GM18508 (cell line): ENCODE measurements at regions not wholly inside any gene's neighbourhood (a gene's known extent, or its start where the extent isn't known, plus 50 kb on each side); places are given as distances from the start of the nearest gene placed in this dataset.
"Not testable (repeated sequence)": the region's sequence is repeated elsewhere in the genome, so short reads cannot be mapped to it uniquely, and the experiment has no call there.

Experiments
- ATAC-seq: cut with Tn5 transposase; IDR thresholded peaks from one replicate; pipeline ENCODE4 v1.9.1; 2021; ENCODE audit warnings: moderate number of reproducible peaks; ENCODE audit not compliant: insufficient read depth, unreplicated experiment

DNA sequence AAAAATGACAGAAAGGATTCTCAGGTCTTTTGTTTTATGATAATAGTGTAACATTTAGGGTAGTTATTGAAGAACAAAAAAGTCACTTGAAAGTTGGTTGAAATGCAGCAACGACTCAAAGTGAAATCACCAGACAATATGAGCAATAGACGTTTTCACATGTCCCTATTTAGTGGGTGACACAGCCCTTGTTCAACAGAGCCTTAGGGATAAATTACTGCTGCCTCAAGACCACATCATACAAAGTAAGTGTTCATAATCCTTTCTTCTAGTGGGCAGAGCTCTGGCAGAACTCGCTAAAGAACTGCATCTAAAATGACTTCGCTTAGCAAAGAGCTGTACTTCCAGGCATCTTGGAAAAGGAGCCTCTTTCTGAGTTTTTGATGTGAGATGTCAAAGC lies 128.5 kb upstream of the LMNTD1 start:
- no peak for ATAC-seq

DNA sequence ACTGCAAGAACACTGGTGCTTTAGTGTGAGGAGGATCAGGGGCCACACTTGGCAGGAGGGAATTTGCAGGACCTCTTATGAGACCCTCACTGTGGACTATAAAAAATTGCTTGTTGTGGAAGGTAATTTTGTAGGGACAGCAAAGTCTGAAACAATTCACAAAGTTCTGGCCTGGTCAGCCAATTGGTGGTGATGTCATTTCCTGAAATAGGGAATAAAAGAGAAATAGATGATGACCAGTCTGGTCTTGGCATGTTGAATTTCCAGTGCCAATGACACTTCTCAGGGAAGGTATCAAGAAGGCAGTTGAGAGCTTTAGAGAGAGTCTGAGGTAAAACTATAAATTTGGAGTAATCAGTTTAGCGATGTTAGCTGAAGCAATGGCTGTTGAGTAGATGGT lies 129.3 kb upstream of the LMNTD1 start:
- no peak for ATAC-seq

DNA sequence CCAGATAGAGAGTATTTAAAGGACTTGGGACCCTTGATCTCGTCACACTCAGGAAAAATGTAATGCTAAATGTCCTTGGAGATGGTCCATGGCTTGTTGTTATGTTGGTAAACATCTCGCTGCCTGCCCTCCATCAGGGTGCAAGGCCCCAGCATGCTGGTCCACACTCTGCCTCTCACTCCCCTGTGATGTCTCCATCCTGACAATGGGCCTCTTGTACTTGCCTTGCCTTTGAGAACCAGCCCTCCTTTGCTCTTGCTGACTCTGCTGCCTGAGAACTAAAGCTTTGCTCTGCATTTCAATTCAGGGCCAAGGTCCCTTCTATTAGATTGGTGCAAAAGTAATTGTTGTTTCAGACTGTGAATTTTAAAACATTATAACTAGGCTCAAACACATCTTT lies 131.0 kb upstream of the LMNTD1 start:
- ATAC-seq: no peak

DNA sequence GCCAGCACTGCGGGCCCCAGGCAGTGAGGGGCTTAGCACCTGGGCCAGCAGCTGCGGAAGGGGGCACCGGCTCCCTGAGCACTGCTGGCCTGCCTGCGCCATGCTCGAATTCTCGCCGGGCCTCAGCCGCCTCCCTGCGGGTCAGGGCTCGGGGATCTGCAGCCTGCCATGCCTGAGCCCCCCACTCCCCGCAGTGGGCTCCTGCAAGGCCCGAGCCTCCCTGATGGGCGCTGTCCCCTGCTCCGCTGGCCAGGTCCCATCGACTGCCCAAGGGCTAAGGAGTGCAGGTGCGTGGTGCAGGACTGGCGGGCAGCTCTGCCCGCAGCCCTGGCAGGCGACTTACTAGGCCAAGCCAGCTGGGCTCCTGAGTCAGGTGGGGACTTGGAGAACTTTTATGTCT lies 133.3 kb upstream of the LMNTD1 start:
- ATAC-seq: no peak

DNA sequence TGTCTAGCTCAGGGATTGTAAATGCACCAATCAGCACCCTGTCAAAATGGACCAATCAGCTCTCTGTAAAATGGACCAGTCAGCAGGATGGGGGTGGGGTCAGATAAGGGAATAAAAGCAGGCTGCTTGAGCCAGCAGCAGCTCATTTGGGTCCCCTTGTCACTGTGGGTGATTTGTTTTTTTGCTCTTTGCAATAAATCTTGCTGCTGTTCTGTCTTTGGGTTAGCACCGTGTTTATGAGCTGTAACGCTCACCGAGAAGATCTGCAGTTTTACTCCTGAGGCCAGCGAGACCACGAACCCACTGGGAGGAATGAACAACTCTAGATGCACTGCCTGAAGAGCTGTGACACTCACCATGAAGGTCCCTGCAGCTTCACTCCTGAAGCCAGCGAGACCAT lies 134.1 kb upstream of the LMNTD1 start:
- no peak for ATAC-seq

DNA sequence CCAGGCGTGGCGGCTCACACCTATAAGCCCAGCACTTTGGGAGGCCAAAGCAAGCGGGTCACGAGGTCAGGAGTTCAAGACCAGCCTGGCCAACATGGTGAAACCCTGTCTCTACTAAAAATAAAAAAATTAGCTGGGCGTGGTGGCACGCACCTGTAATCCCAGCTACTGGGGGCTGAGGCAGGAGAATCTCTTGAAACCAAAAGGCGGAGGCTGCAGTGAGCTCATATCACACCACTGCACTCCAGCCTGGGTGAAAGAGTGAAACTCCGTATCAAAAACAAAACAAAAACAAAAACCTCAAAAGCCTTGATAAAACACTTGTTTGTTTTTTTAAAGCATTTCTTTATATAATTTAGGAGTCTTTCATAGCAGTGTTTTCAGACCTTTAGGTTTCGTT lies 135.8 kb upstream of the LMNTD1 start:
- ATAC-seq: not testable (repeated sequence)

DNA sequence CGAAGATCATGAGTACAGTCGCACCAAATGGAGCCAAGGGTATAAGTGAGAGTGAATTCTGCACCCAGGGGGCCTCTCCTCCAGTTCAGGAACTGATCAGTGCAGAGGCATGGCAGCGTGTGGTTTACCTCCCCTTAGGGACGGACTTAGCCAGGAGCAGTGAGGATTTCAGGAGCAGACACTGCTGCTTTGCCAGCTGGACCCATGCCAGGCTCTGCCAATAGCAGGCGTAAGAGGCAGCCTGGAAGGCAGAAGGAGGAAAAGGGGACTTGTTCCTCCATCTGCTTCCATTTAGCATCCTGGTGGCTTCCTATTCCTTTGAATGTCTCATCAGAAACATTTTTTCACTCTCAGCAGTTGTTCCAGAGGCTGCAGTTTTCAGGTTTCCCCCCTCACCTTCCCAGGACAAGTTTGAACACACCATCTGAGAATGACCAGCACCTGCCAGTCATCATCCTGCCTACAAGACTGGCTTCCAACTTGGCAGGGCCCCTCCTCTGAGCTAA lies 137.0 kb upstream of the LMNTD1 start:
- ATAC-seq: no peak

DNA sequence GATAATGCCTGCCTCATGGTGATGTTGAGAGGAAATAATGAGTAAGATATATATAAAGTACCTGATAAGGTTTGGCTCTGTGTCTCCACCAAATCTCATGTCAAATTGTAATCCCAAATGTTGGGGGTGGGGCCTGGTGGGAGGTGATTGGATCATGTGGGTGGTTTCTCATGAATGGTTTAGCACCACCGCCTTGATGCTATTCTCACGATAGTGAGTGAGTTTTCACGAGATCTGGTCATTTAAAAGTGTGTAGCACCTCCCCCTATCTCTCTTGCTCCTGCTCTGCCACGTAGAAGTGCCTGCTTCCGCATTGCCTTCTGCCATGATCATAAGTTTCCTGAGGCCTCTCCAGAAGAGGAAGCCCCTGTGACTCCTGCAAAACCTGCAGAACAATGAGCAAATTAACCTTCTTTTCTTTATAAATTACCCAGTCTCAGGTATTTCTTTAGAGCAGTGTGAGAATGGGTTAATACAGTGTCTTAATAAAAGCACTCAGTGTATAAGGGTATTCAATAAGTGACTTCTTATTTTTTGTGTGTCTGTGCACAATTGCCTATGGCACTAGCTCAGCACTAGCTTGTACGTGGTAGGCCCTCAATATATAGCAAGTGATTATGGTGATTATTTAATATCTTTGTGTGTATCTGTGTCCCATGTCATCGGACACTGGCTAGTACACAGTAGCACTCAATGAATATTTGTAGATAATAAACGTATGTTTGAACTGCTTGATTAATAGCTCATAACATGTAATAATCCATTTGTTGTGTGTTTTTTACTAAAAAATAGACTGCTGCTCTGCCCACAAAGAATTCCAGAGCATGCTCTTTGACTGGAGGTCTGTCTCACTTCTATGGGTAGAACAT lies 138.1 kb upstream of the LMNTD1 start:
- no peak for ATAC-seq

DNA sequence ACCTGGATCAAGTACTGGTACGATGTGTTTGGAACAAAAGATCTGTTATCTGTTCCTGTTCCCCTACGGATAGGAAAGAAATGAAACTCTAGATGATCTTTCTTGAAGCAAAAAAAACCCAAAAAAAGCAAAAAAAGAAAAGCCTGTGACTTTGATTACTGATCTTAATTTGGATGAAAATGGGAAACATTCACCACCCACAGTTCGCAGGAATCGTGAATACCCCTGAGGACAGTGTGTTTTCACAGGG lies 138.7 kb upstream of the LMNTD1 start:
- ATAC-seq: no peak

DNA sequence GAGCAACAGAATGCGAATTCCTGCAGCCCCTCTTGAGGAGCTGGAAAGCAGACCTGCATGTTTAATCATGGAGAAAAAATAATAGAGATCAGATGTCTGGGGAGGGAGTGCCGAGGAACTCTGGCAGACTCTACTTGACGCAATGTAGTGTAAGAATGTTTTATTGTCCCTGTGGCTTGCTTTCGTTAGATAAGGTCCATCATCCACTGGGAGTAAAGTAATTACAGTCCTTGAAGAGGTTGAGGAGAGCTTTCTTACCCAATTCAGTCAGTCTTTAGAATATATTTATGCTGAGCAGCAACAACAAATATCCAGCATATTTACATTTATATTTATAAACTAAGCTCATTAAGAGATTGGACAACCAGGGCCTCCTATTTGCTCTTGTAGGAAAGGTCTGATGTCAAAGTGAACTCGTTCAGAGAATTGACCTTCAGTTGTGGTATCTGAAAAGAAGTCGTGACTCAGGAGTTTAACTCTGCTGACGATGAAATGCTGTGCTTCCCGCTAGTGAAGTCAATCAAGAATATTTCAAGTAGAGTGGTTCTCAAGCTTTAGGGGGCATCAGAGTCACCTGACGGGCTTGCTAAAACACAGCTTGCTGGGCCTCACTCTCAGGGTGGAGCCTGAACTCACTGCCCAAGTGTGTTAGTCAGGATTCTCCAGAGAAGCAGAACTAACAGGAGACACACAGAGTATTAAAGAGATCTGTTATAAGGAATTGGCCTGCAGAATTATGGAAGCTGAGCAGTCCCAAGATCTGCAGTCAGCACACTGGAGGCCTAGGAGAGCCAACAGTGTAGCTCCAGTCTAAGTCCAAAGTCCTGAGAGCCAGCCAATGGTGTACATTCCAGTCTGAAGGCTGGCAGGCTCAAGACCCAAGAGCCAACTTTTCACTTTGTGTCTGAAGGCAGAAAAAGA lies 139.3 kb upstream of the LMNTD1 start:
- no peak for ATAC-seq

DNA sequence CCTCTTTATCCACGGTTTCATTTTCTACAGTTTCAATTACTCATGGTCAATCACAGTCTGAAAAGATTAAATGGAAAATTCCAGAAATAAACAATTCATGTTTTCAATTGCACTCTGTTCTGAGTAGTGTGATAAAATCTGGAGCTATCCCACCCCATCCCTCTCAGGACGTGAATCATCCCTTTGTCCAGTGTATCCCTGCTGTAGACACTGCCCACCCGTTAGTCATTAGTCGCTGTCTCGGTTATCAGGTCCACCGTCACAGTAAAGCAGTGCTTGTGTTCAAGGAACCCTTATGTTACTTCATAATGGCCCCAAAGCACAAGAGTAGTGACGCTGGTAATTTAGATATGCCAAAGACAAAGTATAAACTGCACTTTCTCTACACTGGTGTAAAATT lies 141.0 kb upstream of the LMNTD1 start:
- ATAC-seq: no peak

DNA sequence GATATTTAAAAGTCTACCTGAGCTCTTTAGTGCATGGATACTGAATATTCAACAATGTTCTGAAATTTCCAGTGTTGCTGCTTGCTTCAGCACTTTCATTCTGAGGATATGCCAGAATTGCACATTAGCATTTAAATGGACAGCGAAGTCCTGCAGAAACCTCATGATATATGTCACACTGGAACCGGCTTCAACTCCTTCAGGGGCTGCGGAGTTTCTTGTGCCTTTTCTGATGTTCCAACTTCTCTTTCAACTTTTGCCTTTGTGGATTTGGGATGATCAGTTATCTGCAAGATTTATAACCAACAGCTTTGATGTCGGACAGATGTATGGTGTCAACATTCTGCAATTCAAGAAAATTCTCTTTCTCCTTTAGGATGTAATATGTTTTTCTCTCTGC lies 142.5 kb upstream of the LMNTD1 start:
- no peak for ATAC-seq

DNA sequence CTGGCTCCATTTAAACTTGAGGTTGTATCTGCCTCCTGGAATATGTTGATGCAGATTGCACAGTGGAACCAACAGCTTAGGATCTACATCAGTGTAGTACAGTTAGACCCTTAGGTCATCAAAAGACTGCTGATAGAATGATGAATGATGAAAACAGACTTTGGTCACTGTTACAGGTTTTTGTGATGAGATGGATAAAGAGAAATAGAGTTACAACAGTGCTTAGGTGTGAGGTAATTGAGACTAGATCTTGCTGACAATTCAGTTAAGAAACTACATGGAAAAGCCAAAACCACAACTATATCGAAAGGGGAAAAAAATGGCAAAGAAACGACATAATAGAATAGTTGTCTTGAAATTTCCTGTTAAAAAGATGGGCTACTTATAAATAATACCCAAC lies 145.7 kb upstream of the LMNTD1 start:
- no peak for ATAC-seq

DNA sequence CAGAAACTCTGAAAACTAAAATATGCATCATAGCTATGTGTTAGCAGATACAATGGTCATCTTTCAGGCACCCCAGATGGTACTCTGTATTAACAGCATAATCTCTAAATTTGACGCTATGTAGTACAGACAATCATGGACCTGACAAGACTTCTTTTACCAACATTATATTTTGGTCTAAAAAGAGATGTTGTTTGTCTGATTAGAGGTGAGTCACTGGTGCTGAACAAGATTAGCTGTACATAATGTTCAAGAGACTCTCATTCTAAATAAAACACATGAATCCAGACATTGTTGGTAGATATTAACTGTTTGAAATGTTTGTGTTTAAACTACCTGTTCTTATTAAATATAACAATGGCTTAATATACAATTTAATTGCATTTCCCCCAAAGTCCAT lies 146.4 kb upstream of the LMNTD1 start:
- no peak for ATAC-seq

DNA sequence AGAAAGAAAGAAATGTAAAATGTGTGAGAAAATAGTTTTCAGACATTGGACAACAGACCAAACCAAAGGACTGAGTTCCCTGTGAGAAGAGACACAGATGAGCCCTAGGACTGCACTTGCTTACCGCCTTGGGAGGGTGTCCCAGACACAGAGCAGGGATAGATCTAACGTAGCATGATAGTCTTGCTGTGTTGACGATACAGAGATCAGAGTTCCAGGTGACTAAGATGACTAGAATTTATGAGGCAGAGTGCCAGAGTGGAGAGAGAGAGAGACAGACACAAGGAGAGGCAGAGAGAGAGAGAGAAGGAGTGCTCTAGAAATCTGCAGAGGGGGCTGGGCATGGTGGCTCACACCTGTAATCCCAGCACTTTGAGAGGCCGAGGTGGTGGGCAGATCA lies 148.2 kb upstream of the LMNTD1 start:
- ATAC-seq: no peak

DNA sequence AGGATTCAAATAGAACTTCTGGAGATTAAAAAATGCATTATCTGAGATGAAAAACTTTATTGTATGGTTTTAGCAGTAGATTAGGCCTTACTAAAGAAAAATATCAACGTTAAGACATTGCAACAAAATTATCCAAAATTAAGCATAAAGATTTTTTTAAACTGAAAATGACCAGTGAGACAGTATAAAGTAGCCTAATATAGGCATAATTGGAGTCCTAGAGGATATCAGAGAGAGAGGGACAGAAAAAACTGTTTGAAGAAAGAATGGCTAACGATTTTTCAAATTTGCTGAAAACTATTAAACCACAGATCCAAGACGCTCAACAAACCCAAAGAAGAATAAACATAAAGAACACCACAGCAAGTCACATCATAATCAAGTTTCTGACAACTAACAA lies 149.5 kb upstream of the LMNTD1 start:
- ATAC-seq: no peak

DNA sequence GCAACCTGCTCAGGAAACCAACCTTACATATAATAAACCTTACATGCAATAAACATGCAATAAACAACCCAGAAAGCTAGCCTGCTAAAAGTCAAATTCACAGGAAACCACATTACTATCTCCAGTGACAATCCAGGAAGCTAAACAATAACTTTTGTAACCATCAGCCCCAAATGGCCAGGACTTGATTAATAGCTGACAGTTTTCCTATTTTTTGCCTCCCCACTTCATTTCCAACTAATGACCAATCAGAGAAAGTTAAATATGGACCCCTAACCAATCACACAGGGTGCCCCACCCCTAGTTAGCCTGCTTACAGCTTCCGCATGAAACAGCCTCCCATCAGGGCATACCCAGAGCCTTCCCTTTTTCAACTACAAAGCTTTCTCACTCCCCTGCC lies 152.2 kb upstream of the LMNTD1 start:
- ATAC-seq: no peak

DNA sequence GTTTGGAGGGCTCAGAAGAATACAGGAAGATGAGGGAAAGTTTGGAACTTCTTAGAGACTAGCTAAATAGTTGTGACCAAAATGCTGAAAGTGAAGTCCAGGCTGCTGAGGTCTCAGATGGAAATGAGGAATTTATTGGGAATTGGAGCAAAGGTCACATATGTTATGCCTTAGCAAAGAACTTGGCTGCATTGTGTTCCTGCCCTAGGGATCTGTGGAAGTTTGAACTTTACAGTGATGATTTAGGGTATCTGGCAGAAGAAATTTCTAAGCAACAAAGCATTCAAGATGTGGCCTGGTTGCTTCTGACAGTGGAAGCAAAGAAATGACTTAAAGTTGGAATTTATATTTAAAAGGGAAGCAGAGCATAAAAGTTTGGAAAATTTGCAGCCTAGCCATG lies 153.6 kb upstream of the LMNTD1 start:
- not testable (repeated sequence) for ATAC-seq

DNA sequence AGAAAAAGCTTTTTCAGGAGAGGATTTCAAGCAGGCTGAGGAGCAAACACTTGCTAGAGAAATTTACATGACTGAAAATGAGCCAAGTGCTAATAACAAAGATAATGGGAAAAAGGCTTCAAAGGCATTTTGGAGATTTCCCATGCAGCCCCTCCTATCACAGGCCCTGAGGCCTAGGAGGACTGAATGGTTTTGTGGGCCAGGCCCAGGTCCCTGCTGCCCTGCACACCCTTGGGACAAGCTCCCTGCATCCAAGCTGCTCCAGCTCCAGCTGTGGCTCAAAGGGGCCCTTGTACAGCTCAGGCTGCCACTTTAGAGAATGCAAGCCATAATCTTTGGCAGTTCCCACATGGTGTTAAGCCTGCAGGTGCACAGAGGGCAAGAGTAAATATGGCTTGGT lies 154.0 kb upstream of the LMNTD1 start:
- ATAC-seq: no peak

DNA sequence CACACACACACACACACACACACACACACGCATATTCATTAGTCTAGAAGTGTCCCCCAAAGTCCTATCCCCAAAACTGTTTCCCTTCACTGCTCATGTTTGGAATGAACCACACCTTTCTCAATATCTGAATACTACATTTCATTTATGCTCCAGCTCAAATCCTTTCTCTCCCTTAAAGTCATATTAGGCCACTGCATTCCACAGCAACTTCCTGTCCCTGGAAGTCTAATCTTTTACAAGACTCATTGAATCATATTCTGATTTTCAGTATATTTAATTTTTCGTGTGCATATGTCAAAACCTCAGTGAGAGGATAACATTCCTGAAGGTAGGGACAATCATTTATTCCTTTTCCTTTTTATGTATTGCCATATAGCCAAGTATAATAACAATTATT lies 155.6 kb upstream of the LMNTD1 start:
- no peak for ATAC-seq

DNA sequence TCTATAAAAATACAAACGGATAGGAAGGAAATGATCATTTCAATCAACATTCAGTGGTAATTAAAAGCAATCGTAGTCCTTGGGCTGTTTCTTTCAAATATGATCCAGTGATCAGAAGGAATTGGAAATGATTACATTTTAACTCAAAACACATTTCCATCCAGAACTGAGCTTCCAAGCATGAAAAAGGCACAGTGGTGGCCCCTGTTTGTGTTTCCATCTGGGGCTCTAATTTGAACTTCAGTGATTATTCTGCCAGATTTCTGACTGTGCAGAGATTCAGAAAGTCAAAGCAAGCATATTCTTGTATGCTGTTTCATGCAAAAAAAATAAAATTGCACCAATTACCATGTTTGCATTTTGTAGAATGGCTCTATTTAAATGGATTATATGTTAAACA lies 157.0 kb upstream of the LMNTD1 start:
- ATAC-seq: no peak
